ENCODE measurements at regions not wholly inside any gene's neighbourhood (a gene's known extent, or its start where the extent isn't known, plus 50 kb on each side); places are given as distances from the start of the nearest gene placed in this dataset.

- Histone ChIP-seq H3K9me1 (ENCODE audit: control insufficient read depth, extremely low read depth, insufficient read depth, low read length) (no peaks in the 10 kb centered on the region), H3K79me2 (ENCODE audit: control insufficient read depth, insufficient read depth, low read length) (peaks cover 16% of the 10 kb centered on the region), H4K20me1 (ENCODE audit: control insufficient read depth, extremely low read depth, insufficient read depth, low read length) (no peaks in the 10 kb centered on the region), H3K27ac (ENCODE audit: control insufficient read depth, insufficient read depth, low read length) (peak overlapping the region; percentile 92), H3K4me3 (ENCODE audit: control insufficient read depth in 2 of 3, extremely low read depth in 1 of 3, insufficient read depth in 2 of 3, low read depth in 1 of 3, low read length in 3 of 3) (no peak overlapping the region), H3K4me2 (ENCODE audit: control insufficient read depth, extremely low read depth, insufficient read depth, low read depth, low read length) (peak overlapping the region; percentile 99), H3K4me1 (ENCODE audit: control insufficient read depth, extremely low read depth, insufficient read depth, low read length) (peaks cover 32% of the 10 kb centered on the region), H2AFZ (ENCODE audit: control insufficient read depth, low read length) (no peak overlapping the region), H3K9me3 (ENCODE audit: control insufficient read depth, low read depth, low read length) (no peaks in the 10 kb centered on the region), H3K9ac (ENCODE audit: control insufficient read depth, extremely low read depth, insufficient read depth, low read length) (no peak overlapping the region), H3K36me3 (ENCODE audit: control insufficient read depth in 2 of 2, extremely low read depth in 1 of 2, insufficient read depth in 2 of 2, low read length in 2 of 2) (no peaks in the 10 kb centered on the region), H3K27me3 (ENCODE audit: control insufficient read depth, extremely low read depth, insufficient read depth, low read length) (no peaks in the 10 kb centered on the region)
- TF ChIP-seq CTCF (optimal IDR thresholded peaks at IDR 0.05 in 1 of 3, IDR thresholded peaks at IDR 0.05 in 1 of 3, conservative IDR thresholded peaks at IDR 0.05 in 1 of 3; ENCODE audit: extremely low read depth in 1 of 3, insufficient read depth in 2 of 3, low read length in 3 of 3) (no peak), EZH2 (IDR thresholded peaks at IDR 0.05; ENCODE audit: low read length) (no peak)
- dilution Hi-C loops (cut with MboI; ENCODE audit: extremely low pct_ligation_motif_present, low sequenced_read_pairs) = no loop called here
- DNase-seq (ENCODE audit: low read depth, low spot score) (no peak), FAIRE-seq (no peak)
Measured at GRCh38 chr7:131111792-131112191, 215.9 kb upstream of the MKLN1 start.

GRCh38 chr7:131112431-131112830 lies 215.2 kb upstream of the MKLN1 start:
- Histone ChIP-seq H3K79me2 (ENCODE audit: control insufficient read depth, insufficient read depth, low read length) (peaks cover 14% of the 10 kb centered on the region), H4K20me1 (ENCODE audit: control insufficient read depth, extremely low read depth, insufficient read depth, low read length) (no peaks in the 10 kb centered on the region), H3K9ac (ENCODE audit: control insufficient read depth, extremely low read depth, insufficient read depth, low read length) (no peak overlapping the region), H2AFZ (ENCODE audit: control insufficient read depth, low read length) (no peak overlapping the region), H3K4me1 (ENCODE audit: control insufficient read depth, extremely low read depth, insufficient read depth, low read length) (peaks cover 32% of the 10 kb centered on the region), H3K4me3 (ENCODE audit: control insufficient read depth in 2 of 3, extremely low read depth in 1 of 3, insufficient read depth in 2 of 3, low read depth in 1 of 3, low read length in 3 of 3) (no peak overlapping the region), H3K9me3 (ENCODE audit: control insufficient read depth, low read depth, low read length) (no peaks in the 10 kb centered on the region), H3K4me2 (ENCODE audit: control insufficient read depth, extremely low read depth, insufficient read depth, low read depth, low read length) (no peak overlapping the region), H3K27ac (ENCODE audit: control insufficient read depth, insufficient read depth, low read length) (no peak overlapping the region), H3K9me1 (ENCODE audit: control insufficient read depth, extremely low read depth, insufficient read depth, low read length) (no peaks in the 10 kb centered on the region), H3K36me3 (ENCODE audit: control insufficient read depth in 2 of 2, extremely low read depth in 1 of 2, insufficient read depth in 2 of 2, low read length in 2 of 2) (no peaks in the 10 kb centered on the region), H3K27me3 (ENCODE audit: control insufficient read depth, extremely low read depth, insufficient read depth, low read length) (no peaks in the 10 kb centered on the region)
- TF ChIP-seq EZH2 (IDR thresholded peaks at IDR 0.05; ENCODE audit: low read length) (no peak), CTCF (optimal IDR thresholded peaks at IDR 0.05 in 1 of 3, IDR thresholded peaks at IDR 0.05 in 1 of 3, conservative IDR thresholded peaks at IDR 0.05 in 1 of 3; ENCODE audit: extremely low read depth in 1 of 3, insufficient read depth in 2 of 3, low read length in 3 of 3) (no peak)
- FAIRE-seq = no peak
- DNase-seq (ENCODE audit: low read depth, low spot score) = no peak
- dilution Hi-C loops (cut with MboI; ENCODE audit: extremely low pct_ligation_motif_present, low sequenced_read_pairs) = no loop called here

Data from keratinocyte (primary cell).